Activated CD4-positive, alpha-beta T cell treated with anti-CD3 and anti-CD28 coated beads for 48 hours (primary cell): ENCODE measurements at regions not wholly inside any gene's neighbourhood (a gene's known extent, or its start where the extent isn't known, plus 50 kb on each side); places are given as distances from the start of the nearest gene placed in this dataset.
"Not testable (repeated sequence)": the region's sequence is repeated elsewhere in the genome, so short reads cannot be mapped to it uniquely, and the experiment has no call there.

Experiments used
- DNase-seq: peaks from one replicate; pipeline ENCODE4 v3.0.0-alpha.2; 2020

- no peak for DNase-seq
These were observed 147.6 kb upstream of the TRPM3 start for GRCh38 chr9:71268871-71269635.

GRCh38 chr9:71263451-71263850 lies 142.0 kb upstream of the TRPM3 start:
- DNase-seq = no peak

- not testable (repeated sequence) for DNase-seq
These were observed 139.0 kb upstream of the TRPM3 start for GRCh38 chr9:71260419-71260818.

- no peak for DNase-seq
These were observed 133.3 kb upstream of the TRPM3 start for GRCh38 chr9:71254592-71255277.

- DNase-seq = no peak
These were observed 131.6 kb upstream of the TRPM3 start for GRCh38 chr9:71253011-71253410.

GRCh38 chr9:71250581-71250980 lies 129.2 kb upstream of the TRPM3 start:
- no peak for DNase-seq

- DNase-seq = no peak
These were observed 128.4 kb upstream of the TRPM3 start for GRCh38 chr9:71249729-71250317.

GRCh38 chr9:71245651-71246050 lies 124.2 kb upstream of the TRPM3 start:
- no peak for DNase-seq

- no peak for DNase-seq
These were observed 122.5 kb upstream of the TRPM3 start for GRCh38 chr9:71243951-71244350.

GRCh38 chr9:71242081-71242480 lies 120.7 kb upstream of the TRPM3 start:
- no peak for DNase-seq

GRCh38 chr9:71237051-71237450 lies 115.6 kb upstream of the TRPM3 start:
- DNase-seq = no peak

- no peak for DNase-seq
These were observed 112.2 kb upstream of the TRPM3 start for GRCh38 chr9:71233646-71234045.

- DNase-seq = no peak
These were observed 102.6 kb upstream of the TRPM3 start for GRCh38 chr9:71223953-71224538.

- no peak for DNase-seq
These were observed 97.4 kb upstream of the TRPM3 start for GRCh38 chr9:71218774-71219173.

GRCh38 chr9:71213633-71214032 lies 92.2 kb upstream of the TRPM3 start:
- DNase-seq = no peak

GRCh38 chr9:71210326-71210725 lies 88.9 kb upstream of the TRPM3 start:
- no peak for DNase-seq

GRCh38 chr9:71209890-71210289 lies 88.5 kb upstream of the TRPM3 start:
- DNase-seq = no peak

- DNase-seq = no peak
These were observed 81.5 kb upstream of the TRPM3 start for GRCh38 chr9:71202931-71203330.

- no peak for DNase-seq
These were observed 70.3 kb upstream of the TRPM3 start for GRCh38 chr9:71191708-71192107.

- DNase-seq = no peak
These were observed 61.8 kb upstream of the TRPM3 start for GRCh38 chr9:71183251-71183650.

- no peak for DNase-seq
These were observed 57.8 kb upstream of the TRPM3 start for GRCh38 chr9:71179183-71179582.

GRCh38 chr9:71177901-71178300 lies 56.5 kb upstream of the TRPM3 start:
- no peak for DNase-seq

- DNase-seq = no peak
These were observed 50.1 kb upstream of the TRPM3 start for GRCh38 chr9:71171517-71171916.
